HG03064 (cell line): ENCODE measurements at regions not wholly inside any gene's neighbourhood (a gene's known extent, or its start where the extent isn't known, plus 50 kb on each side); places are given as distances from the start of the nearest gene placed in this dataset.

Source experiments
- ATAC-seq: cut with Tn5 transposase; IDR thresholded peaks from one replicate; pipeline ENCODE4 v1.9.1; 2021; ENCODE audit warnings: low read depth; ENCODE audit not compliant: unreplicated experiment

- no peak for ATAC-seq
Observed at GRCh38 chr1:90161625-90162024, 166.7 kb downstream of the ZNF326 start.

GRCh38 chr1:90155721-90156487 is 161.0 kb downstream of the ZNF326 start:
- no peak for ATAC-seq

GRCh38 chr1:90154711-90155110 is 159.8 kb downstream of the ZNF326 start:
- ATAC-seq, result no peak

GRCh38 chr1:90149101-90149500 is 154.2 kb downstream of the ZNF326 start:
- no peak for ATAC-seq

- no peak for ATAC-seq
Observed at GRCh38 chr1:90147093-90147492, 152.2 kb downstream of the ZNF326 start.

GRCh38 chr1:90144820-90145219 is 149.9 kb downstream of the ZNF326 start:
- no peak for ATAC-seq

DNA sequence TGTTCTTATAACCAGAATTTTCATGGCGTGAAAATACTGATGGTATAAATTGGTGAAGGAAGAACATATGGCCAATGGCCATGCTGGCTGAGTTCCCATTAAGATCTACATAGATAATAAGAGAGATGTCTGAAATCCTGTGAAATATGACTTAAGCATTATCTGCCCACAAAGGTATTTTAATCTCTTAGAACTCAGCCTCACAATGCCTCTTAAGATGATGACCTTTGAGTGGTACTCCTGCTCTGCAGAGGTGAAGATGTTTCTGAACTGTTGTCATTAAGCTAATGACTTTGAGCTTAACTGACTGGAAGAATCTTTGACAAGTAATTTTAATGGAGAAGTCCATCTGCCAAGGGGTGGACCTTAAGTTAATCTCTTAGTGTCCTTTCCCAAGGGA is 148.7 kb downstream of the ZNF326 start:
- no peak for ATAC-seq

GRCh38 chr1:90142697-90143096 is 147.8 kb downstream of the ZNF326 start:
- no peak for ATAC-seq

GRCh38 chr1:90139837-90140236 is 144.9 kb downstream of the ZNF326 start:
- ATAC-seq, result no peak

GRCh38 chr1:90135286-90135685 is 140.4 kb downstream of the ZNF326 start:
- no peak for ATAC-seq

DNA sequence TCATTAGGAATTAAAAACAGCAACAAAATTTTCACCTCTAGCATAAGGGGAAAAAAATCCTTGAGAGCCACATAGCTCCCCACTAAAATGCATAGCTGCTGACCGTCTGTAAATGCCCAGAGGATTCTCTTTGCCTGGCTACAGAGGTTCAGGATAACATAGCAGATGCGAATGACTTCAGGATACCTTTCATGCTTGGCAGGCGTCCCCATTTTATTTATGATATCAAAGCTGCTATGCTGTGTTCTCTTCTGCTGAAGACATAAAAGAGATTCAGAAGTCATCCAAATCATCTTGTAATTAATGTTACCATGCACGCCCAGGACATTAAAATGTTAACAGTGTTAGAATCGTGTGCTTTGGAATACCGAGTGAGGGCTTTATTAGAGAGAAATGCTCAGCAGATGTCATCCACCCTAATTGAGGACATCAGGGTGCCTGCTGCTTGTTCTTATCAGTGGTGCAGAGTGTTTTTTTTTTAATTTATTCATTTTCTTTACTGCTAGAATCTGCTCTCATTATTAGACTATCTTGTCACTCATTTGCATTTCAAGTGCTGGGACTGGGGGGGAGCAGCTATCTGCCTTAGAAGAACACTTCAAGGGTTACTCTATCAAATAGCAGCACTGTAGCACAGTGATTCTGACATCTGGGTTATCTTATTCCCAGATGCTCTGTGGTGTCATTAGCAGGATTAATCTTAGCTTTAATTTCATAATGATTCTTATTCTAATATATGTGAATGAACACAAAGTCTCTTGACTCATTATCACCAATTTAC is 139.5 kb downstream of the ZNF326 start:
- no peak for ATAC-seq

- no peak for ATAC-seq
Observed at GRCh38 chr1:90133133-90133532, 138.2 kb downstream of the ZNF326 start.

- ATAC-seq, result no peak
Observed at GRCh38 chr1:90132306-90132705, 137.4 kb downstream of the ZNF326 start.

GRCh38 chr1:90127288-90127953 is 132.5 kb downstream of the ZNF326 start:
- no peak for ATAC-seq

- ATAC-seq, result no peak
Observed at GRCh38 chr1:90126834-90127233, 131.9 kb downstream of the ZNF326 start.

DNA sequence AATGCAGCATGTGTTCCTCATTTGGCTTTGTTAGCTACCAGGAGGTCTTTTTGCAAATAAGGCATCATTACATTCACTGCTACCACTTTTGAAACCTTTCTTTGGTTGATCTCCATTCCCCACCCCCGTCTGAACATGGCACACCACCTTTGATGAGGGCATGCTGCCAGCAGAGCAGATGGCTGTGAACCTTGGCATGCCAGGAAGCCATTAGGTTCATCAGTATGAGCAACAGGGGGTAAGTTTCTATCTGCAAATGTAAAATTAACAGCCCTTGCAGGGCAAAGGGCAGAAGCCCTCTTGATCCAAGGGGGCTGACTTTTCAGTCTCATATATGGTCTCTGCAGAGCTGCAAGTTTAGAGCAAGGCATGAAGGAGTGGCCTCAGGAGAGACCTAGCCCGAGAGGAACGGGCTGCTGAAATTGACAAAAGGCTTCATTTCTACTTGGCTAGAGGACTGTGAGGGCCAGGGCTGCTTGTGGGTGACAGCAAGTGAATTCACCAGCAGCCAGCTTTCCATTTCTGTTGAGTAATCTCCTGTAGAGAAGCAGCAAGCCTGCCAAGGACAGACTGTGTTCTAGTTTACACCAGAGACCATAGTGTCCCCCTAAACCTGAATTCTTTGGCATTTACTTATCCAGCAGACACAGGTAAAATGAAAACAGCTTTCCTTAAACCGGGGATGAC is 127.9 kb downstream of the ZNF326 start:
- no peak for ATAC-seq

- ATAC-seq, result no peak
Observed at GRCh38 chr1:90114521-90115141, 119.7 kb downstream of the ZNF326 start.

GRCh38 chr1:90107990-90108389 is 113.1 kb downstream of the ZNF326 start:
- no peak for ATAC-seq

- no peak for ATAC-seq
Observed at GRCh38 chr1:90106311-90106710, 111.4 kb downstream of the ZNF326 start.

DNA sequence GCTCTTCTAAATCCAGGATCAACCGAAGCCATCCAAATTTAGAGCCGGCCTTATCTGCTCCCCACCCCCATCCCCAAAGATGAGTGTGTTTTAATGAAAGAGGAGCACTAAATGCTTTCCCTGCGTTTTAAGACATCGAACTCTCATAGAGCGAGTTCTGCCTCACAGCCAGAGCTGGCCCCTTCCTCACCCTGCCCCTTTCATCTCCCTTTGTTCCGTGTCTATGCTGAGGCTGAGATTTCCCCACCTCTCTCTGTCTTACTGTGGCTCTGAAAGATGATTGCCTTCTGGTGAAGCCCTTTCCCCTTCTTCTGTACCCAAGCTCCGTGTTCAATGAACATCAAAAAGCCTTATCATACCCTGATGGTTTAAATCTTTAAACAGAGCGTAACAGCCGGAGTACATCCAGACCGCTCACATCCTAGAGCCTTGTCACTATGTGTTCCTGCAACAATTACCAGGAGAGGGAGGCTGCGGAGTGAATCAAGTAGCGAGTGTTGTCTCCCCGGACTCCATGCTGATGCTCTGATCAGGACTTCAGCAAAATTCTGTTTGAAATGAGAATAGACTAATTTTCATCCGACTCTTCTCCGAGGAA is 110.1 kb downstream of the ZNF326 start:
- no peak for ATAC-seq
